SK-N-SH (cell line): ENCODE measurements at regions not wholly inside any gene's neighbourhood (a gene's known extent, or its start where the extent isn't known, plus 50 kb on each side); places are given as distances from the start of the nearest gene placed in this dataset.

ENCODE experiments used
- CTCF ChIA-PET: fragments of 300-600, 350-600 bp; formaldehyde crosslinking; extraction: SDS; loops from one replicate; lab custom pipeline; 2021; lab: Yijun Ruan, JAX
- POLR2A ChIA-PET: fragments of 350-600 bp; sonication (Branson Sonifier 250); formaldehyde crosslinking; extraction: SDS; loops from one replicate; lab custom pipeline; 2020; ENCODE audit warnings: antibody characterized with exemption, inconsistent platforms; lab: Yijun Ruan, JAX
- DNase-seq: peaks from one replicate; pipeline ENCODE4 v3.0.0; 2012
- H2AFZ ChIP-seq: fragments of 200-600 bp; sonication (generic); 2 replicates; pipeline ENCODE4 v1.8.1; 2016; ENCODE audit warnings: antibody characterized with exemption, mild to moderate bottlenecking, low read depth
- H3F3A ChIP-seq: fragments of 200-600 bp; sonication (generic); replicated peaks from 2 replicates; pipeline ENCODE3; 2016; ENCODE audit warnings: antibody characterized with exemption, mild to moderate bottlenecking; ENCODE audit not compliant: insufficient read depth
- H3K27ac ChIP-seq, 2 experiments: fragments of 200-500 bp in 1 of 2; fragments of 200-600 bp in 1 of 2; sonication (Bioruptor generic) in 1 of 2; sonication (generic), shearing (Covaris generic) in 1 of 2; 2 replicates each; pipeline versions ENCODE4 v1.5.1 to v1.6.1; 2014 to 2016; ENCODE audit warnings: low read depth in 2 of 2, inconsistent platforms in 1 of 2, low read length in 1 of 2, mild to moderate bottlenecking in 1 of 2, mixed read lengths in 1 of 2
- H3K27me3 ChIP-seq: fragments of 200-600 bp; sonication (generic), shearing (Covaris generic); 2 replicates; pipeline ENCODE4 v1.6.1; 2016; ENCODE audit warnings: mixed run types; ENCODE audit not compliant: insufficient read depth
- H3K36me3 ChIP-seq, 2 experiments: fragments of 200-500 bp in 1 of 2; fragments of 200-600 bp in 1 of 2; sonication (Bioruptor generic) in 1 of 2; sonication (generic) in 1 of 2; replicated peaks in 1 of 2; 2 replicates each; pipeline versions ENCODE3 to v1.5.1; 2014 to 2016; ENCODE audit warnings: low read length in 1 of 2, mild to moderate bottlenecking in 1 of 2; ENCODE audit not compliant: insufficient read depth in 2 of 2, control insufficient read depth in 1 of 2
- H3K4me1 ChIP-seq, 2 experiments: fragments of 200-500 bp in 1 of 2; fragments of 200-600 bp in 1 of 2; sonication (Bioruptor generic) in 1 of 2; sonication (generic), shearing (Covaris generic) in 1 of 2; 2 replicates each; pipeline versions ENCODE4 v1.5.1 to v1.6.1; 2014 to 2016; ENCODE audit warnings: low read depth in 1 of 2, low read length in 1 of 2, mixed run types in 1 of 2; ENCODE audit not compliant: insufficient read depth in 2 of 2, control insufficient read depth in 1 of 2
- H3K4me2 ChIP-seq: fragments of 200-600 bp; sonication (generic), shearing (Covaris generic); 2 replicates; pipeline ENCODE4 v1.6.1; 2017; ENCODE audit warnings: mixed run types
- H3K4me3 ChIP-seq, 2 experiments: fragments of 200-500 bp in 1 of 2; fragments of 200-600 bp in 1 of 2; sonication (Bioruptor generic) in 1 of 2; sonication (generic), shearing (Covaris generic) in 1 of 2; 2 replicates each; pipeline versions ENCODE4 v1.5.1 to v1.8.1; 2014 to 2016; ENCODE audit warnings: low read depth in 2 of 2, inconsistent platforms in 1 of 2, low read length in 1 of 2, mild to moderate bottlenecking in 1 of 2, mixed read lengths in 1 of 2, moderate library complexity in 1 of 2
- H3K79me2 ChIP-seq: fragments of 200-600 bp; sonication (generic); 2 replicates; pipeline ENCODE4 v1.8.1; 2017; ENCODE audit warnings: mild to moderate bottlenecking; ENCODE audit not compliant: insufficient read depth
- H3K9ac ChIP-seq: fragments of 200-600 bp; sonication (generic); 2 replicates; pipeline ENCODE4 v1.6.1; 2017; ENCODE audit warnings: mixed run types
- H3K9me2 ChIP-seq: fragments of 200-600 bp; sonication (generic); 2 replicates; pipeline ENCODE4 v1.6.1; 2017; ENCODE audit warnings: mixed run types
- H3K9me3 ChIP-seq: fragments of 200-600 bp; sonication (generic); 2 replicates; pipeline ENCODE4 v1.6.1; 2017; ENCODE audit warnings: mixed run types, mild to moderate bottlenecking, moderate library complexity
- H4K20me1 ChIP-seq: fragments of 200-600 bp; sonication (generic); 2 replicates; pipeline ENCODE4 v1.6.1; 2017; ENCODE audit warnings: mild to moderate bottlenecking, mixed run types; ENCODE audit not compliant: insufficient read depth
- EP300 ChIP-seq, 2 experiments: IDR thresholded peaks; 2 replicates each; pipeline versions ENCODE4 v1.4.0 to v1.6.1; 2012; ENCODE audit warnings: borderline replicate concordance in 1 of 2, low read depth in 1 of 2, low read length in 1 of 2
- EZH2phosphoT487 ChIP-seq: fragments of 200-600 bp; sonication (generic); IDR thresholded peaks from 2 replicates; pipeline ENCODE4 v1.6.1; 2017; ENCODE audit warnings: low read depth, mixed run types, mild to moderate bottlenecking, antibody characterized with exemption, moderate library complexity, borderline replicate concordance
- FOXJ3 ChIP-seq: sonication (generic); formaldehyde crosslinking; IDR thresholded peaks from 2 replicates; pipeline ENCODE4 v1.5.1; 2020; ENCODE audit warnings: mild to moderate bottlenecking, missing genetic modification reagents
- GABPA ChIP-seq: IDR thresholded peaks from 2 replicates; pipeline ENCODE4 v1.4.0; 2012; ENCODE audit warnings: low read depth, mild to moderate bottlenecking
- MEF2A ChIP-seq: IDR thresholded peaks from 2 replicates; pipeline ENCODE4 v1.4.0; 2012; ENCODE audit warnings: low read depth, borderline replicate concordance
- POLR2AphosphoS5 ChIP-seq: IDR thresholded peaks from 2 replicates; pipeline ENCODE4 v1.6.1; 2012; ENCODE audit warnings: low read depth, low read length
- RAD21 ChIP-seq: IDR thresholded peaks from 2 replicates; pipeline ENCODE4 v1.6.1; 2012; ENCODE audit warnings: mild to moderate bottlenecking, low read length
- RCOR1 ChIP-seq: fragments of 150-350 bp; IDR thresholded peaks from 2 replicates; pipeline ENCODE4 v1.6.1; 2017; ENCODE audit warnings: antibody characterized with exemption, low read length
- REST ChIP-seq: IDR thresholded peaks from 2 replicates; pipeline ENCODE4 v1.6.1; 2012; ENCODE audit warnings: mild to moderate bottlenecking, low read depth, low read length, moderate library complexity
- RFX5 ChIP-seq: IDR thresholded peaks from 2 replicates; pipeline ENCODE4 v1.6.1; 2012; ENCODE audit warnings: mild to moderate bottlenecking, improper control_type of control experiment, low read length
- SIN3A ChIP-seq: IDR thresholded peaks from 2 replicates; pipeline ENCODE4 v1.6.1; 2012; ENCODE audit warnings: low read depth, mild to moderate bottlenecking, low read length, moderate library complexity, borderline replicate concordance
- TAF1 ChIP-seq: IDR thresholded peaks from 2 replicates; pipeline ENCODE4 v1.6.1; 2012; ENCODE audit warnings: low read depth, mild to moderate bottlenecking, low read length, moderate library complexity, borderline replicate concordance
- USF1 ChIP-seq: IDR thresholded peaks from 2 replicates; pipeline ENCODE4 v1.4.0; 2012; ENCODE audit warnings: low read depth, borderline replicate concordance
- USF2 ChIP-seq: fragments of 150-350 bp; IDR thresholded peaks from 2 replicates; pipeline ENCODE4 v1.6.1; 2017; ENCODE audit warnings: antibody characterized with exemption, low read length, low read depth, borderline replicate concordance
- ZBTB33 ChIP-seq: IDR thresholded peaks from 2 replicates; pipeline ENCODE4 v1.4.0; 2012; ENCODE audit warnings: low read depth, borderline replicate concordance

GRCh38 chr4:119958983-119959382 lies 107.7 kb downstream of the MAD2L1 start:
- no peaks in the 10 kb centered on the region for H3F3A ChIP-seq
- POLR2A ChIA-PET, result no interaction called here

More at GRCh38 chr4:119958983-119959382, 107.7 kb downstream of the MAD2L1 start:
- Histone ChIP-seq H2AFZ (no peak overlapping the region), H3K36me3 (no peaks in the 10 kb centered on the region), H3K9me3 (no peaks in the 10 kb centered on the region), H3K4me3 (no peak overlapping the region), H3K27ac (no peak overlapping the region), H4K20me1 (no peaks in the 10 kb centered on the region), H3K27me3 (no peaks in the 10 kb centered on the region; the same call in 1 of the 2 replicates), H3K9me2 (no peaks in the 10 kb centered on the region), H3K9ac (no peak overlapping the region), H3K4me1 (no peaks in the 10 kb centered on the region), H3K79me2 (no peaks in the 10 kb centered on the region), H3K4me2 (no peak overlapping the region)
- CTCF ChIA-PET, result interaction anchor here (1.5 kb wide), 1 partner anchor 105 kb away, joined by 3 read pairs; no protein-coding TSS in a partner anchor
- DNase-seq, result no peak
- TF ChIP-seq RAD21 (no peak), ZBTB33 (no peak), GABPA (no peak), POLR2AphosphoS5 (no peak), FOXJ3 (CRISPR knock-in tag) (no peak), REST (no peak), TAF1 (no peak), USF2 (no peak), RFX5 (no peak), MEF2A (no peak), RCOR1 (no peak), USF1 (no peak), EP300 (IDR thresholded peaks at IDR 0.05; ENCODE audit: borderline replicate concordance in 1 of 2, low read depth in 1 of 2, low read length in 1 of 2) (no peak), SIN3A (no peak), EZH2phosphoT487 (no peak)
